PC-9 (cell line): ENCODE measurements at regions not wholly inside any gene's neighbourhood (a gene's known extent, or its start where the extent isn't known, plus 50 kb on each side); places are given as distances from the start of the nearest gene placed in this dataset.
"Not testable (repeated sequence)": the region's sequence is repeated elsewhere in the genome, so short reads cannot be mapped to it uniquely, and the experiment has no call there.

Source experiments
- CTCF ChIP-seq: fragments of 200-600 bp; sonication (generic); conservative IDR thresholded peaks from 2 replicates; pipeline ENCODE4 v1.6.1; 2017; ENCODE audit warnings: mixed run types, antibody characterized with exemption, mild to moderate bottlenecking, moderate library complexity
- EZH2 ChIP-seq: fragments of 200-600 bp; sonication (generic); IDR thresholded peaks from 2 replicates; pipeline ENCODE4 v1.8.0; 2017; ENCODE audit warnings: antibody characterized with exemption, low read depth

- TF ChIP-seq CTCF, EZH2: not testable (repeated sequence)
These were observed 94.4 kb upstream of the BARHL2 start for GRCh38 chr1:90811444-90811950.
